ENCODE measurements at regions not wholly inside any gene's neighbourhood (a gene's known extent, or its start where the extent isn't known, plus 50 kb on each side); places are given as distances from the start of the nearest gene placed in this dataset.

- DNase-seq, result no peak
- intact Hi-C loops (cut with micrococcal nuclease; ENCODE audit: unreplicated experiment), result no loop called here
- CTCF ChIA-PET, result no interaction called here
Measured at GRCh38 chr3:31165399-31165860, 271.0 kb upstream of the GADL1 start.

GRCh38 chr3:31166249-31166885 is 271.9 kb upstream of the GADL1 start:
- no TSS peak for BruUV-seq (replicated peaks)
- POLR2A ChIA-PET, result no interaction called here
- no peak for DNase-seq

More at GRCh38 chr3:31165399-31165860, 271.0 kb upstream of the GADL1 start:
- BruUV-seq (replicated peaks), result no TSS peak
- H3K27me3 Mint-ChIP-seq (ENCODE audit: insufficient read depth, unreplicated experiment), result no peaks in the 10 kb centered on the region
- H3K27ac Mint-ChIP-seq (ENCODE audit: unreplicated experiment), result no peak overlapping the region
- TF ChIP-seq CTCF (IDR thresholded peaks at IDR 0.05; ENCODE audit: insufficient read depth in 1 of 2, low read depth in 1 of 2, low read length in 1 of 2, severe bottlenecking in 1 of 2, unreplicated experiment in 1 of 2), result no peak
- POLR2A ChIA-PET, result no interaction called here
- peaks cover 7% of the 10 kb centered on the region for H3K9me3 Mint-ChIP-seq (ENCODE audit: unreplicated experiment)
- H3K4me3 ChIP-seq (ENCODE audit: low read depth, low read length), result no peak overlapping the region
- no peaks in the 10 kb centered on the region for H3K27me3 ChIP-seq (replicated peaks; ENCODE audit: control insufficient read depth, insufficient read depth, low read length)
- no peaks in the 10 kb centered on the region for H3K36me3 Mint-ChIP-seq (ENCODE audit: insufficient read depth, unreplicated experiment)
- peaks cover 18% of the 10 kb centered on the region for H3K4me1 Mint-ChIP-seq (ENCODE audit: low read depth, unreplicated experiment)
- no peaks in the 10 kb centered on the region for H3K9me3 ChIP-seq
- no peaks in the 10 kb centered on the region for H3K36me3 ChIP-seq (ENCODE audit: control insufficient read depth, insufficient read depth, low read length)
- H3K4me1 ChIP-seq, result peaks cover 16% of the 10 kb centered on the region
- peak overlapping the region; percentile 18 for H3K4me3 Mint-ChIP-seq (ENCODE audit: unreplicated experiment)

GRCh38 chr3:31167666-31168065 is 273.2 kb upstream of the GADL1 start:
- CTCF ChIA-PET, result no interaction called here
- Histone ChIP-seq H3K27me3 (replicated peaks; ENCODE audit: control insufficient read depth, insufficient read depth, low read length) (no peaks in the 10 kb centered on the region), H3K4me3 (ENCODE audit: low read depth, low read length) (no peak overlapping the region), H3K9me3 (no peaks in the 10 kb centered on the region), H3K4me1 (peaks cover 26% of the 10 kb centered on the region), H3K36me3 (ENCODE audit: control insufficient read depth, insufficient read depth, low read length) (no peaks in the 10 kb centered on the region)
- POLR2A ChIA-PET, result no interaction called here
- Mint-ChIP-seq H3K36me3 (ENCODE audit: insufficient read depth, unreplicated experiment) (no peaks in the 10 kb centered on the region), H3K27me3 (ENCODE audit: insufficient read depth, unreplicated experiment) (no peaks in the 10 kb centered on the region), H3K4me1 (ENCODE audit: low read depth, unreplicated experiment) (peaks cover 28% of the 10 kb centered on the region), H3K4me3 (ENCODE audit: unreplicated experiment) (no peak overlapping the region), H3K27ac (ENCODE audit: unreplicated experiment) (no peak overlapping the region), H3K9me3 (ENCODE audit: unreplicated experiment) (peaks cover 21% of the 10 kb centered on the region)
- DNase-seq, result no peak
- TF ChIP-seq CTCF (IDR thresholded peaks at IDR 0.05; ENCODE audit: insufficient read depth in 1 of 2, low read depth in 1 of 2, low read length in 1 of 2, severe bottlenecking in 1 of 2, unreplicated experiment in 1 of 2), result no peak
- BruUV-seq (replicated peaks), result no TSS peak
- intact Hi-C loops (cut with micrococcal nuclease; ENCODE audit: unreplicated experiment), result no loop called here

More at GRCh38 chr3:31166249-31166885, 271.9 kb upstream of the GADL1 start:
- Mint-ChIP-seq H3K9me3 (ENCODE audit: unreplicated experiment) (peaks cover 16% of the 10 kb centered on the region), H3K27ac (ENCODE audit: unreplicated experiment) (no peak overlapping the region), H3K4me1 (ENCODE audit: low read depth, unreplicated experiment) (peaks cover 27% of the 10 kb centered on the region), H3K27me3 (ENCODE audit: insufficient read depth, unreplicated experiment) (no peaks in the 10 kb centered on the region), H3K4me3 (ENCODE audit: unreplicated experiment) (peak overlapping the region; percentile 18), H3K36me3 (ENCODE audit: insufficient read depth, unreplicated experiment) (no peaks in the 10 kb centered on the region)
- intact Hi-C loops (cut with micrococcal nuclease; ENCODE audit: unreplicated experiment), result no loop called here
- H3K9me3 ChIP-seq, result no peaks in the 10 kb centered on the region
- CTCF ChIA-PET, result no interaction called here
- no peak for TF ChIP-seq CTCF (IDR thresholded peaks at IDR 0.05; ENCODE audit: insufficient read depth in 1 of 2, low read depth in 1 of 2, low read length in 1 of 2, severe bottlenecking in 1 of 2, unreplicated experiment in 1 of 2)
- peaks cover 22% of the 10 kb centered on the region for H3K4me1 ChIP-seq
- H3K27me3 ChIP-seq (replicated peaks; ENCODE audit: control insufficient read depth, insufficient read depth, low read length), result no peaks in the 10 kb centered on the region
- no peak overlapping the region for H3K4me3 ChIP-seq (ENCODE audit: low read depth, low read length)
- no peaks in the 10 kb centered on the region for H3K36me3 ChIP-seq (ENCODE audit: control insufficient read depth, insufficient read depth, low read length)
